RWPE1 (cell line): ENCODE measurements at regions not wholly inside any gene's neighbourhood (a gene's known extent, or its start where the extent isn't known, plus 50 kb on each side); places are given as distances from the start of the nearest gene placed in this dataset.

Experiments used
- CTCF ChIA-PET: fragments of 350-600 bp; sonication (Branson Sonifier 250); formaldehyde crosslinking; extraction: SDS; loops from one replicate; lab custom pipeline; 2021; lab: Yijun Ruan, JAX
- POLR2A ChIA-PET: fragments of 400-600 bp; formaldehyde crosslinking; extraction: SDS; loops from one replicate; lab custom pipeline; 2020; ENCODE audit warnings: antibody characterized with exemption; ENCODE audit not compliant: low non-redundant PET; lab: Yijun Ruan, JAX
- DNase-seq: peaks from one replicate; pipeline ENCODE4 v3.0.0; 2012; ENCODE audit warnings: low spot score
- H3K27ac ChIP-seq: fragments of 450-650 bp; 2 replicates; pipeline ENCODE4 v1.5.1; 2017
- CTCF ChIP-seq: fragments of 450-650 bp; conservative IDR thresholded peaks from 2 replicates; pipeline ENCODE4 v1.5.1; 2017; ENCODE audit warnings: low read depth, mild to moderate bottlenecking

GRCh38 chr3:76576201-76576600, 463.7 kb upstream of the ROBO2 start:
- no peak for TF ChIP-seq CTCF
- POLR2A ChIA-PET: no interaction called here
- CTCF ChIA-PET: no interaction called here
- H3K27ac ChIP-seq: no peak overlapping the region
- DNase-seq: no peak

GRCh38 chr3:76582098-76582497, 457.8 kb upstream of the ROBO2 start:
- ChIA-PET CTCF (no interaction called here), POLR2A (no interaction called here)
- DNase-seq: no peak
- no peak for TF ChIP-seq CTCF
- H3K27ac ChIP-seq: no peak overlapping the region

- no peak for DNase-seq
- ChIA-PET CTCF (interaction anchor here (0.5 kb wide), 1 partner anchor 558 kb away, joined by 3 read pairs; no protein-coding TSS in a partner anchor), POLR2A (no interaction called here)
- no peak for TF ChIP-seq CTCF
- no peak overlapping the region for H3K27ac ChIP-seq
Observed at GRCh38 chr3:76582632-76583378, 457.1 kb upstream of the ROBO2 start.

DNA sequence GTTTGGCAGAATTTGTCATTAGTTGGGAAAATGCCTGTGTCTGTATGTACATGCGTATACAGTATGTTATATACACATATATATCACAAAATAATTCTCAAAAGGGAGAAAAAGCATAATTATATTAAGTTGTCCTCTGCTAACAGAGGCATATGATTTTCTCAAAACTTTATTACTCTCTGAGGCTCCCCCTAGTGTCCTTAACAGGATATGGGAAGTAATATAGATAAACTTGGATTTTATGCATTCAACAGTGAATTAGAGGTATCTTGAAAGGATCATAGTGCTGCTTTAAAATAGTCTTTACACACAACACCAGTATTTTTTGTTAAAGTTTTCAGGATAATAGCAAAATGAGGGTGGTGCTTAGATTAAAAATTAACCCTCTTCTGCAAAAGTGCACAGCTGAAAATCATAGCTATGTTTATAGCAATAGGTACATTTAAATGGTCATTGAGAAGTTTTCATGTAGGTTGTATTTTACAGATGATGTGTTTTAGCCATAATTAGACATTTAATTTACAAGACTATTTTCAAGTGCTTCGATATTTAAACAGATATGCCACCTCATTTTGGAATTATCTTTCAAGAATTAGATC, 454.0 kb upstream of the ROBO2 start:
- CTCF ChIA-PET: interaction anchor here (0.6 to 1.4 kb wide), 4 partner anchors 11 to 775 kb away, joined by 3 to 4 read pairs (median 3); no protein-coding TSS in a partner anchor
- no peak overlapping the region for H3K27ac ChIP-seq
- POLR2A ChIA-PET: no interaction called here
- DNase-seq: peak; percentile 30
- TF ChIP-seq CTCF: peak; percentile 72

GRCh38 chr3:76586471-76586870, 453.4 kb upstream of the ROBO2 start:
- POLR2A ChIA-PET: no interaction called here
- no peak for DNase-seq
- H3K27ac ChIP-seq: no peak overlapping the region
- TF ChIP-seq CTCF: no peak
- CTCF ChIA-PET: interaction anchor here (1.4 kb wide), 1 partner anchor 10 kb away, joined by 4 read pairs; no protein-coding TSS in a partner anchor

DNA sequence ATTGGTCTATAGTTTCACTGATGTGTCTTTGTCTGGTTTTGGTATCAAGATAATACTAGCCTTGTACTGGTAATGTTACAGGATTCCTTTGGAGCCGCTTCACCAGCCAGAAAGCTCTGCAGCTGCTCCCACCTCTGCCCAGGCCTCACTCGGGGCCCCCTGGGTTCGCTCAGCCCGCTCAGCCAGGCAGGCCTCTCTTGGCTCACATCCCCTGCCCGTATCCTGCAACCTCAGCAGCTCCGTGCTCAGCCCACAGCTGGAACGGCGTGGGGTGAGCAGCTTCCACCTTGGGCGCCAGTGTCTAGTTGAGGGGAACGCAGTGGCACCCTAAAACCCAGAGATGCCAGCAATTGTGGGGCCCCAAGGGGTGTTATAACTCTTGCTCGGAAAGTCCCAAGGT, 429.7 kb upstream of the ROBO2 start:
- no peak overlapping the region for H3K27ac ChIP-seq
- DNase-seq: no peak
- no peak for TF ChIP-seq CTCF
- ChIA-PET CTCF (interaction anchor here (0.7 kb wide), 1 partner anchor 37 kb away, joined by 5 read pairs; no protein-coding TSS in a partner anchor), POLR2A (no interaction called here)
